HG03342 (cell line): ENCODE measurements at regions not wholly inside any gene's neighbourhood (a gene's known extent, or its start where the extent isn't known, plus 50 kb on each side); places are given as distances from the start of the nearest gene placed in this dataset.
"Not testable (repeated sequence)": the region's sequence is repeated elsewhere in the genome, so short reads cannot be mapped to it uniquely, and the experiment has no call there.

Experiments used
- ATAC-seq: cut with Tn5 transposase; IDR thresholded peaks from one replicate; pipeline ENCODE4 v1.9.1; 2021; ENCODE audit warnings: mild to moderate bottlenecking, moderate library complexity; ENCODE audit not compliant: unreplicated experiment

GRCh38 chr1:121443001-121443540, 258.3 kb downstream of the SRGAP2C start:
- no peak for ATAC-seq

GRCh38 chr1:121444096-121444495, 259.3 kb downstream of the SRGAP2C start:
- no peak for ATAC-seq

- no peak for ATAC-seq
Measured at GRCh38 chr1:121445679-121446078, 260.9 kb downstream of the SRGAP2C start.

- not testable (repeated sequence) for ATAC-seq
Measured at GRCh38 chr1:121447280-121447923, 262.6 kb downstream of the SRGAP2C start.

GRCh38 chr1:121448064-121448463, 263.3 kb downstream of the SRGAP2C start:
- ATAC-seq = not testable (repeated sequence)

GRCh38 chr1:121448851-121449250, 264.1 kb downstream of the SRGAP2C start:
- no peak for ATAC-seq

- ATAC-seq = no peak
Measured at GRCh38 chr1:121452484-121452883, 267.7 kb downstream of the SRGAP2C start.

- peak; percentile 100 for ATAC-seq
Measured at GRCh38 chr1:121458291-121459048, 273.7 kb downstream of the SRGAP2C start.

GRCh38 chr1:121459235-121459634, 274.5 kb downstream of the SRGAP2C start:
- ATAC-seq = no peak

GRCh38 chr1:121469395-121469794, 284.6 kb downstream of the SRGAP2C start:
- not testable (repeated sequence) for ATAC-seq

GRCh38 chr1:121470401-121470800, 285.6 kb downstream of the SRGAP2C start:
- ATAC-seq = not testable (repeated sequence)

GRCh38 chr1:121471523-121471922, 286.7 kb downstream of the SRGAP2C start:
- peak; percentile 96 for ATAC-seq

GRCh38 chr1:121472017-121472416, 287.2 kb downstream of the SRGAP2C start:
- no peak for ATAC-seq

- no peak for ATAC-seq
Measured at GRCh38 chr1:121483234-121483633, 298.5 kb downstream of the SRGAP2C start.

GRCh38 chr1:121483961-121484424, 299.2 kb downstream of the SRGAP2C start:
- ATAC-seq = no peak

- ATAC-seq = not testable (repeated sequence)
Measured at GRCh38 chr1:121494796-121495195, 310.0 kb downstream of the SRGAP2C start.

GRCh38 chr1:121511455-121511854, 326.7 kb downstream of the SRGAP2C start:
- not testable (repeated sequence) for ATAC-seq

- ATAC-seq = not testable (repeated sequence)
Measured at GRCh38 chr1:121511876-121512275, 327.1 kb downstream of the SRGAP2C start.

GRCh38 chr1:121515235-121515634, 330.5 kb downstream of the SRGAP2C start:
- no peak for ATAC-seq

- ATAC-seq = peak; percentile 88
Measured at GRCh38 chr1:121516234-121516967, 331.6 kb downstream of the SRGAP2C start.

- no peak for ATAC-seq
Measured at GRCh38 chr1:121517586-121518230, 332.9 kb downstream of the SRGAP2C start.
